Hepatocyte (in vitro differentiated cells): ENCODE measurements at regions not wholly inside any gene's neighbourhood (a gene's known extent, or its start where the extent isn't known, plus 50 kb on each side); places are given as distances from the start of the nearest gene placed in this dataset.

ENCODE experiments used
- CTCF ChIP-seq: fragments of 200-600 bp; sonication (generic); IDR thresholded peaks from 2 replicates; pipeline ENCODE4 v1.5.1; 2016; ENCODE audit warnings: antibody characterized with exemption, mild to moderate bottlenecking; ENCODE audit not compliant: poor library complexity
- EZH2 ChIP-seq: fragments of 200-600 bp; sonication (generic); IDR thresholded peaks from 2 replicates; pipeline ENCODE4 v1.6.1; 2016; ENCODE audit warnings: antibody characterized with exemption, mild to moderate bottlenecking, borderline replicate concordance

- TF ChIP-seq CTCF (no peak), EZH2 (no peak)
Observed at GRCh38 chr5:74433896-74434829, 206.4 kb downstream of the ENC1 start.
